NCI-H1092 (cell line): ENCODE measurements at regions not wholly inside any gene's neighbourhood (a gene's known extent, or its start where the extent isn't known, plus 50 kb on each side); places are given as distances from the start of the nearest gene placed in this dataset.

ENCODE experiments used
- DNase-seq: peaks from one replicate; lab custom pipeline; 2025; lab: John Stamatoyannopoulos, UW

GRCh38 chr9:117860849-117861248, 156.6 kb downstream of the TLR4 start:
- no peak for DNase-seq

GRCh38 chr9:117864385-117865057, 160.3 kb downstream of the TLR4 start:
- no peak for DNase-seq

GRCh38 chr9:117868594-117868993, 164.4 kb downstream of the TLR4 start:
- DNase-seq = no peak

- no peak for DNase-seq
Measured at GRCh38 chr9:117869287-117869686, 165.1 kb downstream of the TLR4 start.

GRCh38 chr9:117869712-117870111, 165.5 kb downstream of the TLR4 start:
- no peak for DNase-seq

GRCh38 chr9:117873664-117874063, 169.5 kb downstream of the TLR4 start:
- no peak for DNase-seq

GRCh38 chr9:117875886-117876285, 171.7 kb downstream of the TLR4 start:
- DNase-seq = no peak

GRCh38 chr9:117882171-117882570, 178.0 kb downstream of the TLR4 start:
- no peak for DNase-seq

GRCh38 chr9:117886616-117887015, 182.4 kb downstream of the TLR4 start:
- no peak for DNase-seq

- DNase-seq = no peak
Measured at GRCh38 chr9:117887383-117887782, 183.2 kb downstream of the TLR4 start.

- DNase-seq = no peak
Measured at GRCh38 chr9:117887941-117888340, 183.7 kb downstream of the TLR4 start.

GRCh38 chr9:117903453-117903852, 199.2 kb downstream of the TLR4 start:
- DNase-seq = no peak

- no peak for DNase-seq
Measured at GRCh38 chr9:117906763-117907162, 202.6 kb downstream of the TLR4 start.

GRCh38 chr9:117907420-117907819, 203.2 kb downstream of the TLR4 start:
- DNase-seq = no peak

GRCh38 chr9:117916291-117916690, 212.1 kb downstream of the TLR4 start:
- DNase-seq = no peak

GRCh38 chr9:117917873-117918272, 213.7 kb downstream of the TLR4 start:
- no peak for DNase-seq

- DNase-seq = no peak
Measured at GRCh38 chr9:117919538-117919937, 215.3 kb downstream of the TLR4 start.

GRCh38 chr9:117926031-117926658, 221.9 kb downstream of the TLR4 start:
- DNase-seq = no peak

GRCh38 chr9:117927354-117927753, 223.2 kb downstream of the TLR4 start:
- DNase-seq = no peak

GRCh38 chr9:117929868-117930267, 225.7 kb downstream of the TLR4 start:
- no peak for DNase-seq

- no peak for DNase-seq
Measured at GRCh38 chr9:117932585-117932984, 228.4 kb downstream of the TLR4 start.

GRCh38 chr9:117936185-117937130, 232.3 kb downstream of the TLR4 start:
- DNase-seq = no peak

- no peak for DNase-seq
Measured at GRCh38 chr9:117938086-117938485, 233.9 kb downstream of the TLR4 start.
